ENCODE measurements at regions not wholly inside any gene's neighbourhood (a gene's known extent, or its start where the extent isn't known, plus 50 kb on each side); places are given as distances from the start of the nearest gene placed in this dataset.

DNA sequence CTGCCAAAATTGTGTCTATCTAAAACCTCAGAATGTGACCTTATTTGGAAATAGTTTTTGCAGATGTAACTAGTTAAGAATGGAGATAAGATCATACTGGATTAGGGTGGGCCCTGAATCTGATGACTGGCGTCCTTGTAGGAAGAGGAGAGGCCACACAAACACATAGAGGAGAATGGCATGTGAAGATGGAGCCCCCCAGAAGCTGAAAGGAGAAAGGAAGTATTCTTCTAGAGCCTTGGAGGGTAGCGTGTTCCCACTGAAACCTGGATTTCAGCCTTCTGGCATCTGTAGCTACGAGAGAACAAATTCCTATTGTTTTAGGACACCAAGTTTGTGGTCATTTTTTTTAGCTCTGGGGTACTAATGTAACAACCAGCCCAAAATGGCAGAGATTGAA is 423.0 kb upstream of the TPM1 start:
- no peaks in the 10 kb centered on the region for H3K9me3 ChIP-seq (ENCODE audit: insufficient read depth, low read depth)
- H2AFZ ChIP-seq, result no peak overlapping the region
- CTCF ChIA-PET, result no interaction called here
- TF ChIP-seq CTCF (conservative IDR thresholded peaks at IDR 0.05) (no peak), EZH2 (IDR thresholded peaks at IDR 0.05; ENCODE audit: low read depth) (no peak)
- no peaks in the 10 kb centered on the region for H3K79me2 ChIP-seq (ENCODE audit: low read depth)
- no peaks in the 10 kb centered on the region for H4K20me1 ChIP-seq (ENCODE audit: insufficient read depth)
- BruUV-seq (replicated peaks), result no TSS peak
- H3K4me3 ChIP-seq, result no peak overlapping the region
- H3K27ac ChIP-seq, result no peak overlapping the region
- H3K4me2 ChIP-seq, result no peak overlapping the region
- H3K4me1 ChIP-seq (replicated peaks; ENCODE audit: insufficient read depth), result no peaks in the 10 kb centered on the region
- intact Hi-C loops (cut with micrococcal nuclease; ENCODE audit: unreplicated experiment), result no loop called here
- no peaks in the 10 kb centered on the region for H3K36me3 ChIP-seq (ENCODE audit: low read depth)
- no peaks in the 10 kb centered on the region for H3K9me2 ChIP-seq (ENCODE audit: insufficient read depth)
- H3K27me3 ChIP-seq (ENCODE audit: insufficient read depth, low read depth), result no peaks in the 10 kb centered on the region
- DNase-seq, result no peak
- POLR2A ChIA-PET (ENCODE audit: unreplicated experiment), result interaction anchor here (0.6 kb wide), 1 partner anchor 13 kb away, joined by 10 read pairs; no protein-coding TSS in a partner anchor
- H3F3A ChIP-seq (ENCODE audit: insufficient read depth, low read depth), result no peaks in the 10 kb centered on the region; the same call in 1 of the 2 replicates

DNA sequence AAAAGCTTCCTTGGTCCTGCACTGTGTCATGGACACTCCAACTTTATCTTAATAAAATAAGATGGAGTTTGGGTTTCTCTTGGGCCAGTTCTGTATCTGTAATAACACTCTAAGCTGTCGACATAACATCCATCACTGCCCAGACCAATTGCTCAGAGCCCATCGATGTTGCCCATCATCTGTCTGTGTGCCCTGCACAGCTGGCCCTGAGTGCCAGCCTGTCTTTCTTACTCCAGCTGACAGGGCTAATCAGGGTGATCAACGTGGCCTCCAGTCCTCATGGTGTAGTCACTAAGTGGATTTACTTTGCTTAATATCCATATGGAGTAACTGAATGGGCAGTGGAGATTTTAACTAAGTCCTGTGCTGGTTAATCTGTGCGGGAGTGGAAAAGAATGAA is 419.8 kb upstream of the TPM1 start:
- Histone ChIP-seq H3K27me3 (ENCODE audit: insufficient read depth, low read depth) (no peaks in the 10 kb centered on the region), H2AFZ (no peak overlapping the region), H3K4me3 (no peak overlapping the region), H3K4me1 (replicated peaks; ENCODE audit: insufficient read depth) (peaks cover 7% of the 10 kb centered on the region; the same call in 1 of the 2 replicates), H3K27ac (no peak overlapping the region), H3K9me3 (ENCODE audit: insufficient read depth, low read depth) (no peaks in the 10 kb centered on the region), H3K79me2 (ENCODE audit: low read depth) (no peaks in the 10 kb centered on the region), H4K20me1 (ENCODE audit: insufficient read depth) (no peaks in the 10 kb centered on the region), H3K4me2 (no peak overlapping the region), H3K9me2 (ENCODE audit: insufficient read depth) (no peaks in the 10 kb centered on the region), H3K36me3 (ENCODE audit: low read depth) (no peaks in the 10 kb centered on the region), H3F3A (ENCODE audit: insufficient read depth, low read depth) (no peaks in the 10 kb centered on the region; the same call in 1 of the 2 replicates)
- intact Hi-C loops (cut with micrococcal nuclease; ENCODE audit: unreplicated experiment), result no loop called here
- CTCF ChIA-PET, result no interaction called here
- TF ChIP-seq EZH2 (IDR thresholded peaks at IDR 0.05; ENCODE audit: low read depth) (no peak), CTCF (conservative IDR thresholded peaks at IDR 0.05) (no peak)
- no peak for DNase-seq
- BruUV-seq (replicated peaks), result no TSS peak
- POLR2A ChIA-PET (ENCODE audit: unreplicated experiment), result no interaction called here

- TF ChIP-seq CTCF (conservative IDR thresholded peaks at IDR 0.05) (no peak), EZH2 (IDR thresholded peaks at IDR 0.05; ENCODE audit: low read depth) (no peak)
- POLR2A ChIA-PET (ENCODE audit: unreplicated experiment), result no interaction called here
- no peak overlapping the region for H3K4me3 ChIP-seq
- H3K27me3 ChIP-seq (ENCODE audit: insufficient read depth, low read depth), result no peaks in the 10 kb centered on the region
- H4K20me1 ChIP-seq (ENCODE audit: insufficient read depth), result no peaks in the 10 kb centered on the region
- BruUV-seq (replicated peaks), result no TSS peak
- intact Hi-C loops (cut with micrococcal nuclease; ENCODE audit: unreplicated experiment), result no loop called here
- DNase-seq, result no peak
- H2AFZ ChIP-seq, result no peak overlapping the region
- peaks cover 7% of the 10 kb centered on the region; the same call in 1 of the 2 replicates for H3K4me1 ChIP-seq (replicated peaks; ENCODE audit: insufficient read depth)
- no peaks in the 10 kb centered on the region for H3K79me2 ChIP-seq (ENCODE audit: low read depth)
- no peaks in the 10 kb centered on the region for H3K9me2 ChIP-seq (ENCODE audit: insufficient read depth)
- no peaks in the 10 kb centered on the region for H3K36me3 ChIP-seq (ENCODE audit: low read depth)
- H3K27ac ChIP-seq, result no peak overlapping the region
- no peaks in the 10 kb centered on the region for H3F3A ChIP-seq (ENCODE audit: insufficient read depth, low read depth)
- CTCF ChIA-PET, result no interaction called here
- no peak overlapping the region for H3K4me2 ChIP-seq
- no peaks in the 10 kb centered on the region for H3K9me3 ChIP-seq (ENCODE audit: insufficient read depth, low read depth)
Observed at GRCh38 chr15:62624547-62625378, 417.8 kb upstream of the TPM1 start.
